ENCODE measurements at regions not wholly inside any gene's neighbourhood (a gene's known extent, or its start where the extent isn't known, plus 50 kb on each side); places are given as distances from the start of the nearest gene placed in this dataset.

DNA sequence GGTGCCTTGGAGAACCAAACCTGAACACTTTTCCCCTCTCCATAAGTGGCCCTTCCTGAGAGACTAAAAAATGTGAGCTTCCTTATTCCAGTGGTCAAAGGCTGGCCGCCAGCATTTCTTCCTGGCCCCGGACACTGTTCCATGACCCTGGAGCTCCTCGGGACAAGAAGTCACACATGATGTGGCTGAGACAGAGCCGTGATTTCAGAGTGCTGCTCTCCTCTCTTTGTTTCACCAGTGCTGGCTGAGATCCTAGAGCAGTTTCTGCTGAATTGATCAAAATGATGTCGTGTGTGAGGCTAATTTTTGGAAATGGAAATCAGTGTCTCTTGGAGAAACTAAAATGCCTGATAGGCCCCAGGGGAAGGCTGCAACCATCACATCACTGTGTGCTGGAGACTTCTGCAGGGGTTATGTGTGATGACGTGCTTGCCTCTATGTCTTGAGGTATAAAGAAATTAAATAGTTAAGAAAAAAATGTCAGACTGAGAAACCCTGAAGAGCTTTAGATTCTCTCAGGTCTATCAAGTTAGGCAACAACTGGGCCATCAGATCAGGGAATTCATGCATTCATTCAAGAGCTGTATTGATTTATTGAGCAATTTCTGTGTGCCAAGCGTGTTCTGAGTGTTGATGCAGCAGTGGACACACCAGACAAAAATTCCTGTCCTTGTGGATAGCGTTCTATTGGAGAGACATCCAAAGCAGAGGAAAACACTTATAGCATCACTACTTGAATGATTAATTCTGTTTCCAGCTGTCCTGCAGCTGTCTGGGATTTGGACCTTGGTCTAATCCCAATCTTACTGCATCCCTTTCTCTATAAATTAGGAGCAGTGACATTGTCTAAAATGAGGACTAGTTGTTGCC lies 72.7 kb upstream of the CCN6 start:
- Mint-ChIP-seq H3K9me3 (no peaks in the 10 kb centered on the region), H3K27ac (no peak overlapping the region), H3K27me3 (peaks cover 10% of the 10 kb centered on the region), H3K36me3 (ENCODE audit: low read depth) (no peaks in the 10 kb centered on the region), H3K4me3 (no peak overlapping the region), H3K4me1 (no peaks in the 10 kb centered on the region)
- TF ChIP-seq, protein P1, sequence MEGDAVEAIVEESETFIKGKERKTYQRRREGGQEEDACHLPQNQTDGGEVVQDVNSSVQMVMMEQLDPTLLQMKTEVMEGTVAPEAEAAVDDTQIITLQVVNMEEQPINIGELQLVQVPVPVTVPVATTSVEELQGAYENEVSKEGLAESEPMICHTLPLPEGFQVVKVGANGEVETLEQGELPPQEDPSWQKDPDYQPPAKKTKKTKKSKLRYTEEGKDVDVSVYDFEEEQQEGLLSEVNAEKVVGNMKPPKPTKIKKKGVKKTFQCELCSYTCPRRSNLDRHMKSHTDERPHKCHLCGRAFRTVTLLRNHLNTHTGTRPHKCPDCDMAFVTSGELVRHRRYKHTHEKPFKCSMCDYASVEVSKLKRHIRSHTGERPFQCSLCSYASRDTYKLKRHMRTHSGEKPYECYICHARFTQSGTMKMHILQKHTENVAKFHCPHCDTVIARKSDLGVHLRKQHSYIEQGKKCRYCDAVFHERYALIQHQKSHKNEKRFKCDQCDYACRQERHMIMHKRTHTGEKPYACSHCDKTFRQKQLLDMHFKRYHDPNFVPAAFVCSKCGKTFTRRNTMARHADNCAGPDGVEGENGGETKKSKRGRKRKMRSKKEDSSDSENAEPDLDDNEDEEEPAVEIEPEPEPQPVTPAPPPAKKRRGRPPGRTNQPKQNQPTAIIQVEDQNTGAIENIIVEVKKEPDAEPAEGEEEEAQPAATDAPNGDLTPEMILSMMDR (IDR thresholded peaks at IDR 0.05): no peak
- intact Hi-C loops (cut with micrococcal nuclease): no loop called here
- no peak for ATAC-seq (ENCODE audit: low read depth)
- no peak for DNase-seq
- ChIA-PET CTCF (no interaction called here), POLR2A (no interaction called here)

DNA sequence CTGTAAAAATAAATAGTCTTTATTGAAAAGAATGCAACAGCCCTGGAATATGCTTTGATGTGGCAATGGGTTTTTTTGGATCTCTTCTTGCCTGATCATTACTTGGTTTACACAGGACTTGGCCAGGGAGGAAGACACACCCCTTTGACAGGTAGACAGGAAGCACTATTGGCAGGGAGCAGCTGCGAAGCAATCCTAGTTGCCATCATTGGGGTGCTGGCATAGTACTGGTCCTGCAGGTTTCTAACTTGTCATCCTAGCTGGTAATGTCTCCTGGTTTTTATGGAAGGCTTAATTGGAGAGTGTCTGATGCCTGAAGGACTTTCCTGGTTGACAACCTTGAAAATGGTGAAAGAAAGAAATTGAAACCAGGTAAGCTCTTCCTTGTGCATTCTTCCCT lies 71.2 kb upstream of the CCN6 start:
- TF ChIP-seq, protein P1 (IDR thresholded peaks at IDR 0.05): no peak
- no peaks in the 10 kb centered on the region for H3K4me1 Mint-ChIP-seq
- no peak for DNase-seq
- H3K4me3 Mint-ChIP-seq: no peak overlapping the region
- ChIA-PET CTCF (interaction anchor here (0.6 kb wide), 1 partner anchor 282 kb away, joined by 5 read pairs; no protein-coding TSS in a partner anchor), POLR2A (no interaction called here)
- H3K27me3 Mint-ChIP-seq: peaks cover 13% of the 10 kb centered on the region
- intact Hi-C loops (cut with micrococcal nuclease): no loop called here
- no peak for ATAC-seq (ENCODE audit: low read depth)
- no peaks in the 10 kb centered on the region for H3K36me3 Mint-ChIP-seq (ENCODE audit: low read depth)
- H3K27ac Mint-ChIP-seq: no peak overlapping the region
- no peaks in the 10 kb centered on the region for H3K9me3 Mint-ChIP-seq

DNA sequence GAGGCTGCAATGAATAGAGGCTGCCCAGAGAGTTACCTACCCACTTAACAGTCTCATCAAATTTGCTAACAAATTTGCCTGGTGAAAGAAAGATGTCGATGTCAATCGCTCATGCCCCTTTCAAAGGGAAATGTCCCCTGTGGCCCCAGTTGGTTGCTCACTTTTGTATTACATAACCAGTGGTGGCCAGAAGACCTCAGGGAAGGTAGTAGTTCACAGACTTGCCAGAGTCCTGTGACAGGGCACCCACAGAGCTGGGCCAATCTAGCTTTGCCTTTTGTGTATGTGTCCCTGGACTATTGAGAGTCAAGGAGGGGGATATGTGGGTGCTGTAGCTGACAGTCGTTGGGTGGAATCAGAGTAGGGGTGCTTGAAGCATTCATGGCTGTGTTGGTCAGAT lies 70.7 kb upstream of the CCN6 start:
- POLR2A ChIA-PET: no interaction called here
- no peaks in the 10 kb centered on the region for H3K4me1 Mint-ChIP-seq
- H3K4me3 Mint-ChIP-seq: no peak overlapping the region

DNA sequence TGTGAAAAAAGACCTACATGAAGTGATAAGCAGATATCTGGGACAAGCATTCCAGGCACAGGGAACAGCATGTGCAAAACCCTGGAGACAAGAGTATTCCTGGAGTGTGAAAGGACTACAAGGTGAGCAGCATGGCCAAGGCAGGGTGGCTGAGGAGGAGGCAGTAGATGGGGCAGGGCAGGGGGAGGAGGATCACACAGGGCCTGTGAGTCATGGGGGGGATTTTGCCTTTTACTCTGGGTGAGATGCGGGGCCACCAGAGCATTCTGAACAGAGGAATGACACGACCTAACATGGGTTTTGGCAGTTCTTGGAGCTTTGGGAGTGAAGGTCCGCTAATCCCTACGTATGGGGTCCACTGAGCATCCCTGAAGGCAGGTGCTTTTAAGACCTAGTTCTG lies 69.8 kb upstream of the CCN6 start:
- no peak for DNase-seq
- Mint-ChIP-seq H3K4me3 (no peak overlapping the region), H3K27ac (no peak overlapping the region)

More for the DNA sequence above, 70.7 kb upstream of the CCN6 start:
- no peaks in the 10 kb centered on the region for H3K9me3 Mint-ChIP-seq
- ATAC-seq (ENCODE audit: low read depth) (no peak), DNase-seq (no peak)
- intact Hi-C loops (cut with micrococcal nuclease): no loop called here
- CTCF ChIA-PET: interaction anchor here (0.6 kb wide), 1 partner anchor 281 kb away, joined by 5 read pairs; no protein-coding TSS in a partner anchor
- H3K36me3 Mint-ChIP-seq (ENCODE audit: low read depth): no peaks in the 10 kb centered on the region
- H3K27ac Mint-ChIP-seq: no peak overlapping the region
- TF ChIP-seq, protein P1 (IDR thresholded peaks at IDR 0.05): no peak
- H3K27me3 Mint-ChIP-seq: peaks cover 13% of the 10 kb centered on the region

More for the DNA sequence above, 69.8 kb upstream of the CCN6 start:
- ChIA-PET POLR2A (no interaction called here), CTCF (interaction anchor here (1.6 kb wide), 1 partner anchor 274 kb away, joined by 6 read pairs; no protein-coding TSS in a partner anchor)
- Mint-ChIP-seq H3K4me1 (no peaks in the 10 kb centered on the region), H3K27me3 (peaks cover 12% of the 10 kb centered on the region), H3K9me3 (no peaks in the 10 kb centered on the region), H3K36me3 (ENCODE audit: low read depth) (no peaks in the 10 kb centered on the region)
- TF ChIP-seq, protein P1 (IDR thresholded peaks at IDR 0.05): no peak
- intact Hi-C loops (cut with micrococcal nuclease): no loop called here
- no peak for ATAC-seq (ENCODE audit: low read depth)

Data from activated B cell treated with CpG ODN at 0.5 μM for 24 hours (primary cell).